RWPE2 (cell line): ENCODE measurements at regions not wholly inside any gene's neighbourhood (a gene's known extent, or its start where the extent isn't known, plus 50 kb on each side); places are given as distances from the start of the nearest gene placed in this dataset.

Experiments used
- ATAC-seq: fragments of 200-7000 bp; cut with Tn5 transposase; 3 replicates; pipeline ENCODE4 v1.9.1; 2021; ENCODE audit warnings: low read depth
- DNase-seq: peaks from one replicate; pipeline ENCODE4 v3.0.0-alpha.2; 2020; ENCODE audit warnings: low spot score
- H3K27ac ChIP-seq: fragments of 450-650 bp; 2 replicates; pipeline ENCODE4 v1.5.1; 2017; ENCODE audit warnings: mild to moderate bottlenecking; ENCODE audit not compliant: poor library complexity, severe bottlenecking
- H3K27me3 ChIP-seq: fragments of 250-450 bp; sonication (Bioruptor Pico); 2 replicates; pipeline ENCODE4 v1.5.1; 2021; ENCODE audit warnings: mild to moderate bottlenecking, moderate library complexity; ENCODE audit not compliant: insufficient read depth, poor library complexity, severe bottlenecking
- H3K36me3 ChIP-seq: fragments of 250-450 bp; sonication (Bioruptor Pico); 2 replicates; pipeline ENCODE4 v1.5.1; 2020; ENCODE audit warnings: low read depth, mild to moderate bottlenecking, moderate library complexity
- H3K4me1 ChIP-seq: fragments of 250-450 bp; sonication (Bioruptor Pico); 2 replicates; pipeline ENCODE4 v1.5.1; 2021; ENCODE audit warnings: mild to moderate bottlenecking, moderate library complexity; ENCODE audit not compliant: insufficient read depth, poor library complexity, severe bottlenecking
- H3K4me3 ChIP-seq: fragments of 250-450 bp; sonication (Bioruptor Pico); 2 replicates; pipeline ENCODE4 v1.5.1; 2021; ENCODE audit warnings: mild to moderate bottlenecking, moderate library complexity; ENCODE audit not compliant: severe bottlenecking
- H3K9me3 ChIP-seq: fragments of 250-450 bp; sonication (Bioruptor Pico); 2 replicates; pipeline ENCODE4 v1.5.1; 2021; ENCODE audit warnings: mild to moderate bottlenecking, moderate library complexity; ENCODE audit not compliant: severe bottlenecking
- TF ChIP-seq, protein P1 (sequence below): fragments of 450-650 bp; IDR thresholded peaks from one replicate; pipeline ENCODE4 v1.5.1; 2017; ENCODE audit warnings: mild to moderate bottlenecking, moderate library complexity; ENCODE audit not compliant: poor library complexity, severe bottlenecking

DNA sequence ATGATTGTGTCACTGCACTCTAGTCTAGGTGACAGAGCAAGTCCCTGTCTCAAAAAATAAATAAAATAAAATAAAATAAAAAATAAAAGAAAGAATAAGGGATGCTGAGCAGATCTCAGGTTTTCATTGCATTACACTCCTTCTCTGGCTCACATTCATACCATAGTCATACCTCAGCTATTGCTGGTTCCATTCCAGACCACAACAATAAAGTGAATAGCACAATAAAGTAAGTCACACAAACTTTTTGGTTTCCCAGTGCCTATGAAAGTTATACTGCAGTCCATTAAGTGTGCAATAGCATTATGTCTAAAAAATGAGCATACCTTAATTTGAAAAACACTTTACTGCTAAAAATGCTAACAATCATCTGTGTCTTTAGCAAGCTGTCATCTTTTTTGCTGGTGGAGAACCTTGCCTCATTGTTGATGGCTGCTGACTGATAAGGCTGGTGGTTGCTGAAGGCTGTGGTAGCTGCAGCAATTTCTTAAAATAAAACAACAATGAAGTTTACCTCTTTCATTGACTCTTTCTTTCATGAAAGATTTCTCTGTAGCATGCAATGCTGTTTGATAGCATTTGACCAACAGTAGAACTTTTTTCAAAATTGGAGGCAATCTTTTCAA, 415.7 kb downstream of the ZNF608 start:
- TF ChIP-seq, protein P1, sequence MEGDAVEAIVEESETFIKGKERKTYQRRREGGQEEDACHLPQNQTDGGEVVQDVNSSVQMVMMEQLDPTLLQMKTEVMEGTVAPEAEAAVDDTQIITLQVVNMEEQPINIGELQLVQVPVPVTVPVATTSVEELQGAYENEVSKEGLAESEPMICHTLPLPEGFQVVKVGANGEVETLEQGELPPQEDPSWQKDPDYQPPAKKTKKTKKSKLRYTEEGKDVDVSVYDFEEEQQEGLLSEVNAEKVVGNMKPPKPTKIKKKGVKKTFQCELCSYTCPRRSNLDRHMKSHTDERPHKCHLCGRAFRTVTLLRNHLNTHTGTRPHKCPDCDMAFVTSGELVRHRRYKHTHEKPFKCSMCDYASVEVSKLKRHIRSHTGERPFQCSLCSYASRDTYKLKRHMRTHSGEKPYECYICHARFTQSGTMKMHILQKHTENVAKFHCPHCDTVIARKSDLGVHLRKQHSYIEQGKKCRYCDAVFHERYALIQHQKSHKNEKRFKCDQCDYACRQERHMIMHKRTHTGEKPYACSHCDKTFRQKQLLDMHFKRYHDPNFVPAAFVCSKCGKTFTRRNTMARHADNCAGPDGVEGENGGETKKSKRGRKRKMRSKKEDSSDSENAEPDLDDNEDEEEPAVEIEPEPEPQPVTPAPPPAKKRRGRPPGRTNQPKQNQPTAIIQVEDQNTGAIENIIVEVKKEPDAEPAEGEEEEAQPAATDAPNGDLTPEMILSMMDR, result no peak
- ATAC-seq, result no peak
- no peaks in the 10 kb centered on the region for H3K9me3 ChIP-seq
- no peaks in the 10 kb centered on the region for H3K27me3 ChIP-seq
- H3K27ac ChIP-seq, result no peak overlapping the region
- H3K36me3 ChIP-seq, result no peaks in the 10 kb centered on the region
- H3K4me1 ChIP-seq, result no peaks in the 10 kb centered on the region
- H3K4me3 ChIP-seq, result no peak overlapping the region
- no peak for DNase-seq

DNA sequence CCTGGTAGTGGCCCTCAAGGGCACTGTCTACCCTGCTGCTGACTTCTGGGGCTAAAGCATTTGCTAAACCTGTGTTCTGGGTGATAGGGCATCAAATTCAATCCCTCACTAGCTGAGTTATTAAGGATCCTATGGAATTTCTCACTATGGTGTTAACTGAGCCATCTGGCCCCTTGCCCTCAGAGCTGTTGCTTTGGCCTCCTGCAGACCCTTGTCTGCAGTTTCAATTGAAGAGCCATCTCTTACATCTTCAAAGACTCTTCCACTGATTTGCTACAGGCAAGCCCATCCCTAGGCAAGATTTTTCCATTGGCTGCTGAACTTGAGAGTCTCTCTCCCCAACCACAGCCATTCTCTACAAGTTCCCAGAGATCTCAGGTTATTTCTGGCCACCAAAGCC, 418.2 kb downstream of the ZNF608 start:
- no peak overlapping the region for H3K4me3 ChIP-seq
- DNase-seq (no peak), ATAC-seq (no peak)
- TF ChIP-seq, protein P1, result no peak
- no peaks in the 10 kb centered on the region for H3K27me3 ChIP-seq
- H3K9me3 ChIP-seq, result no peaks in the 10 kb centered on the region
- H3K36me3 ChIP-seq, result no peaks in the 10 kb centered on the region
- H3K4me1 ChIP-seq, result no peaks in the 10 kb centered on the region
- H3K27ac ChIP-seq, result no peak overlapping the region

DNA sequence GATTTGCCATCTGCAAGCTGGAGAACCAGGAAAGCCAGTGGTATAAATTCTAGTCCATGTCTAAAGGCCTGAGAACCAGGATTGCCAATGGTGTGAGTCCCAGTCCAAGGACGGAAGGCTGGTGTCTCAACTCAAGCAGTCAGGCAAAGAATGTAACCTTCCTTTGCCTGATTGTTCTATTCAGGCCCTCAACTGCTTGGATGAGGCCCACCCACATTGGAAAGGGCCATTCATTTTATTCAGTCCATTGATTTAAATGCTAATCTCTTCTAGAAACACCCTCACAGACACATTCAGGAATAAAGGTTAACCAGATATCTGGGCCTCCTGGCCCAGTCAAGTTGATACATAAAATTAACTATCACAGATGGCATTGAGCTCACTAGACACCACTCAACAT, 427.8 kb downstream of the ZNF608 start:
- no peaks in the 10 kb centered on the region for H3K4me1 ChIP-seq
- ATAC-seq, result no peak
- no peaks in the 10 kb centered on the region for H3K9me3 ChIP-seq
- TF ChIP-seq, protein P1, result no peak
- no peak overlapping the region for H3K4me3 ChIP-seq
- H3K27ac ChIP-seq, result no peak overlapping the region
- DNase-seq, result no peak
- H3K27me3 ChIP-seq, result no peaks in the 10 kb centered on the region
- H3K36me3 ChIP-seq, result no peaks in the 10 kb centered on the region

DNA sequence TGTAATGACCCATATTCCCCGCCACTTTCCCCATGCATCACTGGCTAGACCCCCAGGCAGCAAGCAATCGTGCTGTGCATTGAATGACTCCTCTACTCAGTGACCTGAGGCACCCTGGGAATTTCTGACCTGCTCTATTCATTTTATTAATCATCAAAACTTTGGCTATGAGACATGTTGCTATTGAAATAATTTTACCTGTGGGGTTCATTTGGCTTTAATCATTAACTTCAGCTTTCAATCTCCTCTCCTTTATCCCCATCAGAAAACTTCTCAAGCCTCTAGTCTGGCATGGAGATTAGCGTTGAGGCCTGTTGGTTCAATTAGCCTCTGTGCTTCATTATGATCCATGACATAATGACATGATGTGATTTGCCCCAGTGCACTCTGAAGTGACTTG, 429.0 kb downstream of the ZNF608 start:
- H3K27me3 ChIP-seq, result no peaks in the 10 kb centered on the region
- no peak for DNase-seq
- no peaks in the 10 kb centered on the region for H3K9me3 ChIP-seq
- H3K4me1 ChIP-seq, result no peaks in the 10 kb centered on the region
- ATAC-seq, result no peak
- no peaks in the 10 kb centered on the region for H3K36me3 ChIP-seq
- no peak overlapping the region for H3K27ac ChIP-seq
- TF ChIP-seq, protein P1, result no peak
- no peak overlapping the region for H3K4me3 ChIP-seq

DNA sequence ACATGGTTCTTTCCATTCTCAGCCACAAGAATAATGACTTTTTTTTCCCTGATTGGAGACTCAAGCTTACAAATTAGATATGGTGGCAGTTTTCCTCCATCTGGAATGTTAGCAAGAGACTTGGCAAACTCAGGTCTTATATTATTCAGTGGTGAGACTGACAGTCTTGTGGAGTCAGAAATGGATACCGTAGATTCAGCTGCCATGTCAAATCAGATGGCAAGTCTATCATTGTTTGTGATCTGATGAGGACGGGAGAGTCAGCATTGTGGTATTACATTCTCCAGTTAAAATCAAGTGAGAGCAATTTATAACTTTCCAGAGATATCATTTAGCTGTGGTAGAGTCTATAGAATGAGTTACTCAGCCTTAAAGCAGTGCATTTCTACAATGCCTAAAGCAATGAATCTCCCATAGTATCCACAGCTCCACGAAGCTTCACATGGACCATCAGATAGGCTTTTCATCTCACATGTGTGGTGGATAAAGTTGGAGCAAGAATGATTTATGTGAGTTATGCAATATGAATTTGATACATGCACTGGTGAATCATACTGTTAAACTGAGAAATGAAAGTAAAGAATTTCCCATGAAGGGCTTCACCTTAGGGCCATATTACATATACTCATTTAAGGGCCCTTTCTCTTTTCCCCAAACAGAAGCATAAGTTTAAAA, 430.6 kb downstream of the ZNF608 start:
- Histone ChIP-seq H3K4me3 (no peak overlapping the region), H3K27ac (no peak overlapping the region), H3K9me3 (no peaks in the 10 kb centered on the region), H3K4me1 (no peaks in the 10 kb centered on the region), H3K27me3 (no peaks in the 10 kb centered on the region), H3K36me3 (no peaks in the 10 kb centered on the region)
- TF ChIP-seq, protein P1, result no peak
- ATAC-seq (peak; percentile 78), DNase-seq (no peak)
